Aorta (tissue), 5 donors: ENCODE measurements at regions not wholly inside any gene's neighbourhood (a gene's known extent, or its start where the extent isn't known, plus 50 kb on each side); places are given as distances from the start of the nearest gene placed in this dataset.

ENCODE experiments used
- ATAC-seq: fragments of 200-7000 bp; cut with Tn5 transposase; one replicate; pipeline ENCODE4 v1.9.1; 2022; ENCODE audit warnings: moderate library complexity; ENCODE audit not compliant: low FRiP score
- DNase-seq, 2 donors: peaks; one replicate each; pipeline ENCODE4 v3.0.0-alpha.2; 2020
- H3K27ac ChIP-seq, 2 donors: one replicate each; pipeline ENCODE4 v1.5.1; 2013; ENCODE audit warnings: low read length in 2 of 2, mild to moderate bottlenecking in 2 of 2, moderate library complexity in 2 of 2, control low read depth in 1 of 2, inconsistent platforms in 1 of 2, low read depth in 1 of 2
- H3K27me3 ChIP-seq, 2 donors: one replicate each; pipeline ENCODE4 v1.6.1; 2013; ENCODE audit warnings: control low read depth in 1 of 2, low read length in 1 of 2, mild to moderate bottlenecking in 1 of 2, moderate library complexity in 1 of 2; ENCODE audit not compliant: insufficient read depth in 2 of 2, control insufficient read depth in 1 of 2
- H3K36me3 ChIP-seq, 2 donors: one replicate each; pipeline ENCODE4 v1.6.1; 2013; ENCODE audit warnings: control low read depth in 1 of 2, low read length in 1 of 2, mild to moderate bottlenecking in 1 of 2; ENCODE audit not compliant: insufficient read depth in 2 of 2, control insufficient read depth in 1 of 2
- H3K4me1 ChIP-seq, 2 donors: one replicate each; pipeline ENCODE4 v1.6.1; 2013; ENCODE audit warnings: low read length in 2 of 2, control low read depth in 1 of 2, mild to moderate bottlenecking in 1 of 2, moderate library complexity in 1 of 2; ENCODE audit not compliant: insufficient read depth in 2 of 2, control insufficient read depth in 1 of 2
- H3K4me3 ChIP-seq, 2 donors: one replicate each; pipeline ENCODE4 v1.5.1; 2013; ENCODE audit warnings: low read length in 2 of 2, control low read depth in 1 of 2, mild to moderate bottlenecking in 1 of 2
- H3K9me3 ChIP-seq: one replicate; pipeline ENCODE4 v1.6.1; 2013; ENCODE audit warnings: mild to moderate bottlenecking, low read length; ENCODE audit not compliant: control insufficient read depth
- WGBS, 2 donors: extraction: QIAGEN DNeasy Blood & Tissue Kit; methylation state at CpG; one replicate each; pipeline ENCODE4 v1.1.7; 2013; 5-methylcytosine and 5-hydroxymethylcytosine counted together
- intact Hi-C, 2 donors: fragments of 100-400 bp; cut with DNase I; formaldehyde crosslinking; loops; one replicate each; pipeline versions ENCODE4 v1.14.2 to v1.15.0; 2022
- donor health status: healthy with polysubstance abuse.
- donor health status: Bipolar disorder and iron deficiency.
- donor health status: DM: no; HTN: no; CAD: no.
- donor health status: DM: no; HTN: no; CAD: no.
- donor health status: DM: yes; HTN: yes; CAD: no.

GRCh38 chr12:20199780-20200179 is 168.6 kb upstream of the PDE3A start:
- peaks cover 0 to 2% of the 10 kb centered on the region in 2 donors for H3K36me3 ChIP-seq
- 89 to 90% methylated on average over 3 of the region's 3 CpGs for WGBS, 2 donors
- DNase-seq, result no peak
- no peak overlapping the region for H3K27ac ChIP-seq
- H3K9me3 ChIP-seq, result no peaks in the 10 kb centered on the region
- intact Hi-C loops, result no loop called here
- no peak for ATAC-seq
- H3K4me1 ChIP-seq, result no peaks in the 10 kb centered on the region
- no peak overlapping the region for H3K4me3 ChIP-seq
- no peaks in the 10 kb centered on the region for H3K27me3 ChIP-seq

DNA sequence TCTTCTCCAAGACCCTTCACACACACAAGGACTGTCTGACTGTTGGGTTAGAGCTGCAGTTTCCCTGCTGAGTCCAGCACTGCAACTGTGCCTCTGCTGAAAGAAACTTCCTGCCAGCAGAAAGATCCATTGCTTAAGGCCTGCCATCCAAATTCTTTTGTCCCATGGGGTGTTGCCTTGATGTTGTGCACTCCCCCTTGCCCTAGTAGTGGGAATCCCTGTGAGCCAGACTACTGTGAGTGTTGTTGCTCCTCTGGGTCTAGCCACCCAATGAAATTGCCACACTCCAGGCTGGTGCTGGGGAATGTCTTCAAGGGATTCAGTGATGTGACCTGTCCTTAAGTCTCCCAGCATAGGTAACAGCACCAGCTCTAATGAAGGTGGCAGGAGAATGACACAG is 166.6 kb upstream of the PDE3A start:
- no peak overlapping the region for H3K4me3 ChIP-seq
- H3K9me3 ChIP-seq, result no peaks in the 10 kb centered on the region
- no peaks in the 10 kb centered on the region for H3K4me1 ChIP-seq
- no peak overlapping the region for H3K27ac ChIP-seq
- no peaks in the 10 kb centered on the region for H3K27me3 ChIP-seq
- peaks cover 0 to 2% of the 10 kb centered on the region in 2 donors for H3K36me3 ChIP-seq
- DNase-seq (no peak), ATAC-seq (no peak)
- intact Hi-C loops, result no loop called here

- no peaks in the 10 kb centered on the region for H3K9me3 ChIP-seq
- WGBS, 2 donors, result 69 to 71% methylated on average over 2 of the region's 2 CpGs
- H3K27me3 ChIP-seq, result no peaks in the 10 kb centered on the region
- no peak for DNase-seq
- peaks cover 0 to 2% of the 10 kb centered on the region in 2 donors for H3K36me3 ChIP-seq
- H3K27ac ChIP-seq, result no peak overlapping the region
- ATAC-seq, result no peak
- no peak overlapping the region for H3K4me3 ChIP-seq
- intact Hi-C loops, result no loop called here
- peaks cover 0 to 4% of the 10 kb centered on the region in 2 donors for H3K4me1 ChIP-seq
These were observed 162.5 kb upstream of the PDE3A start for GRCh38 chr12:20205854-20206253.

DNA sequence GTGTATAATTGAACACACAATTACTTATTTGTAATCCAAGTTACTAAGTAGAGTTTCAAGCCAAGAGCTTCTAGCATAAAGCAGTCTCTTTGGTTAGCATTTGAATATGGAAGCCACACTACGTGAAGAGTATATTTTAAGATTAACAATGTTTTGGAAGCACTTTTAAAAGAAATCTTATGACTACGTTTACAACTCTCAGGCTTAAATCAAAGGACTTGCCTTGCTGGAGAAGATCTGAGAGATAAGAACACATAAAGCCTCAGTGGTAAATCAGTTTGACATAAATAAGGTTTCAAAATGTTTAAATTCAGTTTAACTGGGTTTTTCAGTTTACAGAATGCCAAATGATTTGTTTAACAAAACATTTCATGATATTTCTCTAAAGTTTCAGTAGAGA is 161.9 kb upstream of the PDE3A start:
- H3K9me3 ChIP-seq, result no peaks in the 10 kb centered on the region
- no peak overlapping the region for H3K4me3 ChIP-seq
- WGBS, 2 donors, result 81 to 83% methylated on average over 2 of the region's 2 CpGs
- H3K4me1 ChIP-seq, result peaks cover 0 to 6% of the 10 kb centered on the region in 2 donors
- intact Hi-C loops, result no loop called here
- DNase-seq, result no peak
- H3K27ac ChIP-seq, result no peak overlapping the region
- no peaks in the 10 kb centered on the region for H3K27me3 ChIP-seq
- H3K36me3 ChIP-seq, result no peaks in the 10 kb centered on the region
- ATAC-seq, result no peak

- H3K4me3 ChIP-seq, result no peak overlapping the region
- no peak overlapping the region for H3K27ac ChIP-seq
- WGBS, 2 donors, result 46 to 52% methylated on average over 2 of the region's 2 CpGs
- intact Hi-C loops, result loop anchor here in 1 of 2 donors (5.0 kb wide), 1 partner anchor 157 kb away; the partner anchor contains the start of gene PDE3A
- H3K36me3 ChIP-seq, result no peaks in the 10 kb centered on the region
- peaks cover 0 to 11% of the 10 kb centered on the region in 2 donors for H3K4me1 ChIP-seq
- ATAC-seq (no peak), DNase-seq (no peak)
- H3K9me3 ChIP-seq, result no peaks in the 10 kb centered on the region
- no peaks in the 10 kb centered on the region for H3K27me3 ChIP-seq
These were observed 157.6 kb upstream of the PDE3A start for GRCh38 chr12:20210621-20211215.

- WGBS, 2 donors, result 5 to 8% methylated on average over 3 of the region's 3 CpGs
- DNase-seq (no peak), ATAC-seq (no peak)
- H3K27me3 ChIP-seq, result no peaks in the 10 kb centered on the region
- H3K36me3 ChIP-seq, result no peaks in the 10 kb centered on the region
- peak overlapping the region in 1 of 2 donors; percentile 25 for H3K27ac ChIP-seq
- no peaks in the 10 kb centered on the region for H3K9me3 ChIP-seq
- intact Hi-C loops, result loop anchor here in 1 of 2 donors (5.0 kb wide), 1 partner anchor 156 kb away; the partner anchor contains the start of gene PDE3A
- H3K4me1 ChIP-seq, result peaks cover 0 to 11% of the 10 kb centered on the region in 2 donors
- H3K4me3 ChIP-seq, result no peak overlapping the region
These were observed 156.8 kb upstream of the PDE3A start for GRCh38 chr12:20211541-20211940.

DNA sequence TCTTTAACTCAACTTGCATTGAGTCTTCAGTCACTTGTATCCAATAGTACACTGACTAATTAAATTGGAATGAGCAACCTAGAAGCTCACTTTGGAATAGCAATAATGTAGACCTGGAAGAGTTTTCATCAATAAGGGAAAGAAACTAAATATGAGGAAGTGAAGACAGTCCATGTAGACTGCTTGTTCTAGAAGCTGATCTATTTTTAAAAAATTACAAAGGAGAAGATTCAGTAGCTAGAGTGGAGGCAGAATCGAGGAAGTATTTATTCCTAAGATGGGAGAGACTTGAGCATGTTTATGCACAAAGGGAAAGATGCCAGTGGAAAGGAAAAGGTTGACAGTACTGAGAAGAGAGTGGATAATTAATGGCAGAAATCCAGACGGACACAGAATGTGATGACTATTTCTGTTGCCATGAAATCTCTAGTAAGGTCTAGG is 156.3 kb upstream of the PDE3A start:
- no peaks in the 10 kb centered on the region for H3K9me3 ChIP-seq
- no peak for ATAC-seq
- H3K4me1 ChIP-seq, result peaks cover 0 to 11% of the 10 kb centered on the region in 2 donors
- H3K27ac ChIP-seq, result peak overlapping the region in 1 of 2 donors; percentile 57
- peak overlapping the region in 1 of 2 donors; percentile 54 for H3K4me3 ChIP-seq
- no peak for DNase-seq
- 2% methylated on average over 2 of the region's 2 CpGs for WGBS, 2 donors
- H3K27me3 ChIP-seq, result no peaks in the 10 kb centered on the region
- intact Hi-C loops, result loop anchor here in 1 of 2 donors (5.0 kb wide), 1 partner anchor 155 kb away; the partner anchor contains the start of gene PDE3A
- no peaks in the 10 kb centered on the region for H3K36me3 ChIP-seq

DNA sequence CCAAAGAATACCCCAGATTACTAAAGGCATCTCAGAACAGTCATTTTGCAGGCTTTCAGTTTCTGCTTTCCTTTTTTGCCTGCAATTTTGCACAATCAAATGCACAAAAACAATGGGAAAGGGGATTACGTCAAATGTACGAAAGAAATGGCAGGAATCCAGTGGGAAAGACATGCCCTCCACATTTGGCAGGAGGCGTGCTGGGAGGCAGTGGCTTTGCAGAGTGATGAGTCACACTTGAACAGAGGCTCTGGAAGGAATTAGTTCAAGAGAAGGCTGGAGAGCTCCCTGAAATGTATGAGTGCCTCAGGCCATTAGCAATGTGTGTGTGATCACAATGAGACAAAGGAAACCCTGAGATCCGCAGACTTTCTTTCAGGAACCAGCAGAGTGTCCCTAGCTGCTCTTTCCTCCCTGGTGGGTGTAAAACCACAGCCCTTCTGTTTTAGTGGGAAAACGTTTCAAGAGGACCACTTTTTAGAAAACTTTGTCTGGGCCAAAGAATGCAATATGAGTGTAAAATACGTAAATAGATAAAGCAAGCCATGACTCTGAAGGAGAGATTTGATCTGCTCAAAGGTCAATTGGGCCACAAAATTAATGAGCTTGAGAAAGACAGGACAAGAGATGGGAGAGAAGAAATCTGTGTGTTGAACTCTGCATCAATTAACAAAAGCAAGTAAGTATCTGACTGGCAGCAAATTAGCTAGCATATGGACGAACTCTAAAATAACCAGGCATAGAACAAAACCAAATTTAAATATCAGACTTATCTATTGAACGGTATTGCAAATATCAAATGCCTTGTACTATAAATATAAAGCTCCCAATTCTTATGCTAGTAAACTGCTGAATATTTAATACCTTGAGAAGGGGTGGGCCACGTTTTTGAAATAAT is 155.4 kb upstream of the PDE3A start:
- Histone ChIP-seq H3K4me3 (peak overlapping the region in 1 of 2 donors; percentile 54), H3K9me3 (no peaks in the 10 kb centered on the region), H3K4me1 (peaks cover 0 to 11% of the 10 kb centered on the region in 2 donors), H3K36me3 (no peaks in the 10 kb centered on the region), H3K27me3 (no peaks in the 10 kb centered on the region), H3K27ac (no peak overlapping the region)
- peak; percentile 96 for ATAC-seq
- peak; percentile 89 for DNase-seq
- intact Hi-C loops, result loop anchor here in 1 of 2 donors (5.0 kb wide), 1 partner anchor 154 kb away; the partner anchor contains the start of gene PDE3A
- 26 to 27% methylated on average over 9 of the region's 9 CpGs for WGBS, 2 donors
